SH-SY5Y (cell line): ENCODE measurements at regions not wholly inside any gene's neighbourhood (a gene's known extent, or its start where the extent isn't known, plus 50 kb on each side); places are given as distances from the start of the nearest gene placed in this dataset.

Experiments used
- GATA2 ChIP-seq: IDR thresholded peaks from 2 replicates; pipeline ENCODE4 v1.6.1; 2011; ENCODE audit warnings: mild to moderate bottlenecking, low read depth, low read length
- GATA3 ChIP-seq: IDR thresholded peaks from 2 replicates; pipeline ENCODE4 v1.6.1; 2011; ENCODE audit warnings: low read depth, mild to moderate bottlenecking, low read length, moderate library complexity

DNA sequence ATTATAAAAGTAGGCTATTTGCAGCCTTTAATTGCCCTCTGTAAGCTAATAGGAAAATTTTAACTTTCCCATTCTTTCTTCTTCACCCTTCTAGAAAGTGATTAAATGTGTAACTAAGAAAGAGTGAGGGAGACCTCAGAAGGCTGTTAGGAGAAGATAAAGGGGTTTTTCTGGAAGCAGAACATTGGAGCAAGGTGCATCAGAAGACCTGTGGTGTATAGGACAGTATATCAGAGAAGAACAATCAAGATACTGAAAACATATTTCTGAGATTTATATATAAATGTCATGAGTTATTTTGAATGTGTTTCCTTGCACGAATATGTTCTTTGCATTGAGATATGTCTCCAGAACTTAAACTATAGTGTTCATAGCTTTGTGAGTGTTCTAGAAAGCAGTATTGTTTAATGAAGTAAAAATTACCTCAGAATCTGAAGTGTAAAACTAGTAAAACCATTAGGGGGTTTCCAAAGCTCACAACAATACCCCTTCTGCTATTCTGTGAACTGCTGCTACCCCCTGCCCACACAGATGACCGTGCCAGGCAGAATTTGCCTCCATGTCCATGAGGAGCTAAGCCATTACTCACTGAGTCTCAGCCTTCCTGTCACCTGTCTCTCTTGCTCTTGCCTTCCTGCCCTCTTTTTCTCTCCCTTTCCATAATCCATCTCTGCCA is 537.9 kb downstream of the EPHA4 start:
- TF ChIP-seq GATA2 (no peak), GATA3 (no peak)
